GM19372 (cell line): ENCODE measurements at regions not wholly inside any gene's neighbourhood (a gene's known extent, or its start where the extent isn't known, plus 50 kb on each side); places are given as distances from the start of the nearest gene placed in this dataset.
"Not testable (repeated sequence)": the region's sequence is repeated elsewhere in the genome, so short reads cannot be mapped to it uniquely, and the experiment has no call there.

Source experiments
- ATAC-seq: cut with Tn5 transposase; IDR thresholded peaks from one replicate; pipeline ENCODE4 v1.9.1; 2021; ENCODE audit warnings: mild to moderate bottlenecking, low read depth, moderate library complexity; ENCODE audit not compliant: unreplicated experiment

DNA sequence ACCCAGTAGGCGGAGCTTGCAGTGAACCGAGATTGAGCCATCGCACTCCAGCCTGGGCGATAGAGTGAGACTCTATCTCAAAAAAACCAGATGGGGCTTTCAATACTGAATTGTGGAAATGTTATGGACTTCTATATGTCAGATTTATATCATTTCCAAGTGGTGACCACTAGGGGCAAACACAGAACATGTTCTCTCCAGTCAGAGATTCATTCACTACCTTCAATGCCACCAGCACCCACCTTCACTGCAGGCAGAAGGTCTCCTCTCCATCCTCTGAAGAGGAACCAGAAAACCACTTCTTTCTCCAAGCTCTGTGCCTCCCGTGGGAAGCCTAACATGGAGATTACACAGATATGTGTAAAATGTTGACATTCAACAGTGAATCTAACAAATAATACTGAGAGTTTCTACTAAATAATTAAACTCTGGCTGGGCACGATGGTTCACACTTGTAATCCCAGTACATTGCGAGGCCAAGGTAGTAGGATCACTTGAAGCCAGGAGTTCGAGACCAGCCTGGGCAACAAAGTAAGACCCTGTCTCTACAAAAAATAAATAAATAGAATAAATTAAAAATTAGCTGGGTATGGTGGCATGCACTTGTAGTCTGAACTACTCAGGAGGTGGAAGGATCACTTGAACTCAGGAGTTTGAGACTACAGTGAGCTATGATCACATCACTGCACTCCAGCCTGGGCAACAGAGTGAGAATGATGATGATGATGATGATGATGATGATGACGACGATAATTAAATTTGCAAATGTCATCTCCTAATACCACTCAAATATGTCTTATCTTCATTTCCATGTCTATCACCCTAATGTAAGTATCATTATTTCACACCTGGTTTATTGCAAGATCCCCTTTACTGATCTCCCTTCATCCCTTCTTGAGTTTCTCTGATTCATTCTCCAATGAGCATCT, 151.1 kb downstream of the ZNF281 start:
- ATAC-seq, result peak; percentile 59

DNA sequence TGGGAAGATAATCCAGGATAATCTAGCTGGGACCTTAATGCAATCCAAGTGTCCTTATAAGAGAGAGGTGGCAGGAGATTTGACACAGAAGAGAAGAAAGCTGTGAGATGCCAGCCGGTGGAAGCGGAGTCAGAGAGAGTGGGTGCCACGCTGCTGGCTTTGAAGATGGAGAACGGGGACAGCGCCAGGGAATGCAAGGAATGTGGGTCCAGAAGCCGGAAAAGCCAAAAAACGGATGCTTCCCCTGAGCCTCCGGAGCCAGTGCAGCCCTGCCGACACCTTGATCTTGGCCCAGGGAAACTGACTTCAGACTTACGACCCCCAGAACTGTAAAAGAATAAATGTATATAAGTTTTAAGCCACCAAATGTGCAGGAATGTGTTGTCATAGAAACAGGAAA, 152.6 kb downstream of the ZNF281 start:
- ATAC-seq, result no peak

DNA sequence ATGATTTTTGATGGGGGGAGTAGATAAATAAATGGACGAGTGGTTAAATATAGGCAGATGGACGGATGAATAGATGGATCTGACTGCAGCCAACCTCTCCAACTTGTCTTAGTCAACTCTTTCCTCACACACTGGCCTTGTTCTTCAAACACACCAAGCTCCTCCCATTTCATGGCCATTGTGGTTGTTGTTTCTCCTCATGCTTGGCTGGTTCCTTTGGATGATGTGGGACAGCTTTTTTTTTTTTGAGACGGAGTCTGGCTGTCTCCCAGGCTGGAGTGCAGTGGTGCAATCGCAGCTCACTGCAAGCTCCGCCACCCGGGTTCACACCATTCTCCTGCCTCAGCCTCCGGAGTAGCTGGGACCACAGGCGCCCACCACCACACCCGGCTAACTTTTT, 155.2 kb downstream of the ZNF281 start:
- ATAC-seq, result not testable (repeated sequence)

DNA sequence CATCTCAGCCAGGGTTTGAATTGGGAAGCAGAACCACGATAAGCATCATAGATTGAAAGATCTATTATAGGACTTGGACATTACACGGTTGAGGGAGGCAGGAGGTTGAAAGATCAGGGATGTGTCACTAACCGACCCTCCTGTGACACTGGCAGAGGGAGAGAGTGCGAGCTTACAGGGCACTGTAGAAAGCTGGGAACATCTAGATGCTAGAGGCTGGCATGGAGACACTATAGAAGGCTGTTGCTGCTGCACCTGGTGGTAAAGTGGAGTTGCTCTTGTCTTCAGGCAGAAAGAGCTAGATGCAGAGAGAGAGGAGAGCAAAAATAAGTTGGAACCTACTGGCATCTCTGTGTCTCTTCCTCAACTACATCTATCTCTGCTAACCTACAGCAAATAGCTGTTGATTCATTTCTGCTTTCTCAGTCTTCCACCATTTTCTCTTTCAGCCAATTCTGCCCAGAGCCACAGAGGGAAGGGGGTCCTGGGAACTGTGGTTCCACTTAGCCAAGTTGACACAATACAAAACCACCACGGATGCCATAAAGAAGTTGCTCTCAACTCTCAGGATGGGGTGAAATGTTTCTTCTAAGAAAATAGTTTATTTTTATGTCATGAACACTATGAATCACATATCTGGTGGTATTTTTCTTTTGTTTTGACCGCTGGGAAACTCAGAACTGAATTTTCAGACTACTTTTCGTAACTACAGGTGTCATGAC, 155.9 kb downstream of the ZNF281 start:
- ATAC-seq, result no peak

DNA sequence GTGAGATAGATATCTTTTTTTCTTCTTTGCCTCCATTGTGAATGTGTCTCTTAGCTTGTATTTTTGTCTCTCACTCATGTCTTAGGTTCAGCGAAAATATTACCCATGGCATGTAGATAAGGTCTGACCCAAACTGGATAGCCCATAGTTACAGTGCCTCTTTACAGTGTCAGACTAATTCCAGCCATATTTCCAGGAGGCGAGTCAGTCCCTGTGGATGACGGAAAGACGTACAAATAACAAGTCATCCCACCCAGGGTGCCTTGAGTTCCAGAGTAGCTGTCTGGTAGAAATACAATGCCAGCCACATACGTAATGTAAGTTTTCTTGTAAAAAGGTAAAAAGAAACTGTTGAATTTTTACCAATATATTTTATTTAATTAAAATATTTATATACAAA, 157.3 kb downstream of the ZNF281 start:
- ATAC-seq, result no peak

DNA sequence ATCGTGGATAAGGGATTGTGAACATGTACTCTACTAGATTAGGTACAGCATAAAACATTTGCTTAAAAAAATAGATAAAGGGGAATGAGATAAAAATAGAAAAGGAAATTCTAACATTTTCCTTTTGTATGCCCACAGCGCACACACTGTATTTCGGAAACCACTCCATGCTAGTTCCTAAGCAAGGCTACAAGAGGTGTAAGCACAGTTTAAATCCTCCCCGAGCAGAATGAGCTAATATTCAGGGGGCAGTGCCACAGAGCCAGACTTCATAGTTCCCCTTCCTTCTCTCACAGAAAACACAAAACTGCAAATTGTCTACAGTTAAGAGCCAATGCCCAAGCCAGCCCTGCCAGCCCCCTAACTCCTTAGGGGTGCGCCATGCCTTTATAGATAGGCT, 159.4 kb downstream of the ZNF281 start:
- ATAC-seq, result no peak

DNA sequence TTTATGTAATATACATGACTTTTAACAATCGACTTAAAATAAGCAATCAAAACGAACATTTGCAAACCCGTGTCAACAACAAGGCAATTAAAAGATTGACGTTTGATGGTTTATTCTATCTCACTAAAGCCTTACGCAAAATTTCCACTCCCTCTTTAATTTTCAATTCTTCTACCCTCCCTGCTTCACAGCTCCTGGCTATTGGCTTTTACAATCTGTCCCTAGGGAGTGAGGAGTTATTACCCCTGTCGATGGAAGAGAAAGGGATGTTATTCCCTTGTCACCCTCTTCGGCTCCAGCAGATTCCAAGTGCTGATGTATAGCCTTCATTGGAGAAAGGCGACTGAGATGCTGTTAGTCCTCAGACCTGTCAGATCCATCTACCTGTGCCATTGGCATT, 161.3 kb downstream of the ZNF281 start:
- ATAC-seq, result no peak

DNA sequence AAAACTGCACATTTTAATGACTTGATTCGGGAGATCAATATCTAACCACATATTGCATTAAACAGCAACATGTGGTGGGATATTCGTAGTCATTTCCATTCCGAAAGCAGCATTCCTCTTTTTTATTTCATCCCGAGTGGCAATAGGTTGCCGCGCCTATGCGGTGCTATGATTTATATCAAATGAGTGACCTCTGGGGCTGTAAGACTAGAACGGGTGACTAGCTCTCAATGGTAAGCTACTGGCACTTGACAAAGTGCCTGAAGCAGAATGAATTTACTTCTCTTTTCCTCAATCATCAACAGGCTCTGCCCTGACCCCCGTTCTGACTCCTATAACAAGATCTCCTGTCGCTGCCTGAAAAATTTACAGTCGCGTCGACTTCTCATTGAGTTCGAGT, 162.3 kb downstream of the ZNF281 start:
- no peak for ATAC-seq

DNA sequence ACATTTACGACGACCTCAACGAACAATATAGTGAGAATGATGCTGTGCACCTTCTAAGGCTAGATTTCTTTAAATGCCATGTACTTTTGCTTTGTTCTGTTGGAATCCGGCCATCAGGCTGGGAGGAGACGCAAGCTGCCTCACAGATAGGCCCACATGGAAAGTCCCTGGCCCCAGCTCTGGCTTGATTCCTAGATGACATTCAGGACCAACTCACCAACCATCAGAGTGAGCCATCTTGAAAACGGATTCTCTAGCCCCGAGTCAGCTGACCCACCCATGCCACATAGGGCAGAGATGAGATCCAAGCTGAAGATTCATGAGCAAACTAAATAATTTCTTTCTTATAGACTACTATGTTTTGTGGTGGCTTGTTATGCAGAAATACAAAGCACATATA, 164.4 kb downstream of the ZNF281 start:
- ATAC-seq, result no peak

DNA sequence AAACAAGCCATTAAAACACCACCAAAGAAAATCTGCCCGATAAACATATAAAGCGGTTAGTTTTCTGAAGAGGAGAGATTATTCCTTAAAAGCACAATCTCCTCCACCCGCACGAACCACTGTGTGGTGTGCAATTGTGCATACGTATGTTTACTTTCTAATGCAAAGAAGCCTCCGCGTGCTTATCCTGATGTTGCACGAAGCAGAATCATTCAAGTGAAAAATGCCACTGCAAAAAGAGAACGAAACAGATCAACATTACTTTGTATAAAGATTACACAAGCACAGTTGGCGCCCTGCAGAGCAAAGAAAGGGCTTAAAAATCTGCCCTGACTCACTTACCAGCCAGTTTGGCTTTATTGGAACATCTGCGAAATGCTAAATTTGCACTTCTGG, 166.8 kb downstream of the ZNF281 start:
- ATAC-seq, result no peak

DNA sequence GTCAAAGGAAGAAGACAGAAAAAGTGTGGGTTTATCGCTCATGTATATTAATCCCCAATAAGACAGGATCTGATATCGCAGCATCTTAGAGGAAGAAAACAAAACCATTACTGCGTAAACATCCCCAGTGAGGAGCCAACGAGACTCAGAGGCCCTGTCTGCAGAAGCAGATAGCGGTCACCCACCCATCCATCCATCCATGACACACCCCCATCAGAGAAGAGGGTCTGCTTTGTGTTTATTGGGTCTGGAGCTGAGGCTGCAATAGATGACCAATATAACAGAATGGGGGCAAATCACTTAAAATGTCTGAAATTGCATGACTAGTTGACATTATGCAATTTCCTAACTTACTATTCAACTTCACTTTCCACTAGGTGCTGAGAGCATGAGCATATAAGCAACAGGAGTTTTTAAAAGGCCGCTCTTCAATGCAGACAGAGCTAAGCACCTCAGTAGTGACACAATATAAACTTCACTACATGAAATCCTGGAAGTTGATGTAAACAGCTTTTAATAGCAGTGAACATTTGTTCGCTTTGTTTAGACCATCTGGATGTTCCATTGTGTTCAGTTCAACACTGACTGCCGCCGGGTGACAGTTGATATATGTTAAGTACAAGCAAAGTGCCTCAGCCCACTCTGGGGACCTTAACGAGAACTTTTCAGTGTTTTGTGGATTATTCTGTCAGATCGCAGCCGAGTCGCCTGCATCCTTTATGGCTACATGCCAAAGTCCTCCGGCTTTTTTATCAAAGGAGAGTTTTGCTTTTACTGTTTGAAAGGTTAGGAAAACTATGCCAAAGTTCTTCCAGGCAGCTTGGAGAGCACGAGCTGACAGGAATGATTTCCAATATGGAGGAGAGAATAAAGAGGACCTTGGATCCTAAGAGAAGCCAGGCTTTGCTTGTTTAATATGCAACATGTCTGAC, 167.5 kb downstream of the ZNF281 start:
- no peak for ATAC-seq

DNA sequence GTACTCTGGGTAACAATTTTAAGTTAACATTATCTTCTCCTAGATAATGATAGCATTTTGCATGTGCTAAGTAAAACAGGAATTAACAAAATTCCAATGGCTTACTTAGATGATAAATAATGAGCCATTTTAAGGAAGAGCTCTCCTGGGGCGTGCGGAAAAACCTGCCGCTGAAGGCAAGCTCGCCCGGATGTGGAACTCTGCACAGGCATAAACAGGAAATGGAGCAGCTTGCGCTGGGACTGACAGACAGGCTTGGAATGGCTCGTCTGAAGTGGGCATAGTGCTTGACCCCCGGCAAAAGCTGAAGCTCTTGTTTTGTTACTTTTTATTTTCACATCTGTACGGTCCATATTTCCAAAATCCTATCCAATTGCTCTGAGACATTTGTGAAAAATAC, 169.2 kb downstream of the ZNF281 start:
- ATAC-seq, result no peak

DNA sequence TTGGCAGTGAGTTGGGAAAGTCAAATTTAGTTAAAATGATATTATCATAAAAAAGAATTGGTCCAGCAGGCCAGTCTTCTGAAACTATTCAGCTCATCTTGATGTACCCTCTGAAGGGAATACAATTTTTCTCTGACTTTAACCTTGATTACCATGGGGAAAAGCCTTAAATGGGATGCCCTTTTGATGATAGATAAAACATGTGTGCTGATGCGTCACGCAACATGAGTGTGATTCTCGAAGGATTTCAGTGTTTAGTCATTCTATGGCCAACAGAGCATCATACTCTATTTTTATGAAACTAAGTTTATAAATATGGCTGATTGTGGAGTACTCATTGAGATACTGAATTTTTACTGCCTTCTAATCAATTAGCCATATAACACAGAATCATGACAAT, 171.5 kb downstream of the ZNF281 start:
- no peak for ATAC-seq

DNA sequence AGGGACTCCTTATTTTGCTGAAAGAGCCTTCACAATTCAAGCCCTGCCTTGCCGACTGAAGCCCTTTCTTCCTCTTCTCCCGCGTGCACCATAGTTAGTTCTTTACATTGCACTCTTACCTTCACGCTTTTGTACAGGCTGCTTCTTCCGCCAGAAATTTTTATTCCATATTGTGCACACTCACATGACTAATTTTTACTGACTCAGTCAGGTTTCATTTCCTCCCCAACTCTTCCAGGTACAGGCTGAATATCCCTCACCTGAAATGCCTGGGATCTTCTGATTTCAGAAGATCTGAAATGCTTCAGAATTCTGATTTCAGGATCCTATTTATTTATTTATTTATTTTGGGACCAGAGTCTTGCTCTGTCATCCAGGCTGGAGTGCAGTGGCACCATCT, 172.8 kb downstream of the ZNF281 start:
- no peak for ATAC-seq

DNA sequence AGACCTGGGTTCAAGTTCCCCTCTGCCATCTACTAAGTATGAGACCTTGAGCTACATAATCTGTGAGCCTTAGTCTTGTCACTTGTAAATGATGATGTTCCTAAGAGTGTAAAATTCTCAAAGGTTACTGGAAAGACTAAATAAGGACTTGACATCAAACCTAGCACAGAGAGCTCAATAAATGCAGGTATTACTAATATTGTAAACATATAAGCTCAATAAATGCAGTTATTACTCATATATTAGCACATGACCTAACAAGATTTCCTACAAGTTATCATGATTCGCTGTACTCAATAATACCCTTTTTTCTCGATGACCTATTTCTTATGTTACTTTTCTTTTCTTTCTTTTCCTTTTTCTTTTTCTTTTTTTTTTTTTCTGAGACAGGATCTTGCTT, 174.9 kb downstream of the ZNF281 start:
- no peak for ATAC-seq

DNA sequence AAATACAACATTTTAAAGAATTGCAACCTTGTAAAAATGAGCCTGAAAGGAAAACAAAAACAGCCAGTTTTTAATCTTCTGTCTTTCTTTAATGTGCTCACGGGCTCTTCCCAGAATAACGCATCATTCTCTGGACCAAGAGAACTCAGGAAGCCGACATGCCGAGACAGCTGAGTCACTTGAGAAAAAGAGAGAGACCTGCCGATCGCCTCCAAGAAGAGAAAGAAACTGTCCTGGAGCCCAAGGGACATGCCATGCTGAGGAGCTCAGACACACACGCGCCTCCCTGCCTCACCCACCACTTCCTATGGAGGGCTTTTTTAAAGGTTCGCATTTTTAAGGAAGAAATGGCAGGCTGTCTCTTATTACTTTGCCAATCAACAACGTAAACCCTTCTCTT, 176.4 kb downstream of the ZNF281 start:
- ATAC-seq, result no peak

DNA sequence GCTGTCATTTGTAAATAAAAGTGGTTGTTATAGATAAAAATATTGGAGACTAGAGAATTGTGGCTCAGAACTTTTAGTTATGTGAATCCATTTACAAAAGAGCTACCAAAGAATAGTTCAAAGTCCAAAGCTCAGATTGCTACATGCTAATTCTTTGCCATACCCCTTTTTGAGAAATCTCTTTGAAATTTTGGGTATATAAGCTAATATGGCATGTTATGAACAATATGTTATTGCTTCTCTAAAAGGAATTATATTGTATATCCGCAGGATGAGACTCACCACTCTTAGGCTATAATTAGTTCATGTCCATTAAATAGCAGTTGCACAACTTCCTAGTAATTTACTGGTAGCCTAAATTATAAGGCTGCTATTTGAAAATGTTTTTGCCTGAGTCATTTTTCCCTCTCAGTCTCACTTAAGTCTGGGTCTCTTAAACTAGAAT, 178.0 kb downstream of the ZNF281 start:
- no peak for ATAC-seq

DNA sequence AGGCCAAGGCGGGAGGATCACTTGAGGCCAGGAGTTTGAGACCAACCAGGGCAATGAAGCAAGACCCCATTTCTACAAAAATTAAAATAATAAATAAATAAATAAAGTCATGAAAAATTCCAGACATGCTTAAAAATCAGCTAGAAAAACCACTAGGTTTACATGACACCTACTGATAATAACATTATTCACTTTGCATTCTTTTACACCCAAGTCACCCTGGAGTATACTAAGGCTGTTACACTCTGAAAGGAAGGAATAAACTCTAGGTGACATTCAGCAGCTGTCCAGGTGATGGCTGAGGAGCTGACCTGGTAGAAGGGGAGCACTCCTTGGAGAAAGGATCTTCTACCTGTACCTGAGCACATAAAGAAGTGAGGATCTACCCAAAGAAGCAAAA, 179.2 kb downstream of the ZNF281 start:
- no peak for ATAC-seq

DNA sequence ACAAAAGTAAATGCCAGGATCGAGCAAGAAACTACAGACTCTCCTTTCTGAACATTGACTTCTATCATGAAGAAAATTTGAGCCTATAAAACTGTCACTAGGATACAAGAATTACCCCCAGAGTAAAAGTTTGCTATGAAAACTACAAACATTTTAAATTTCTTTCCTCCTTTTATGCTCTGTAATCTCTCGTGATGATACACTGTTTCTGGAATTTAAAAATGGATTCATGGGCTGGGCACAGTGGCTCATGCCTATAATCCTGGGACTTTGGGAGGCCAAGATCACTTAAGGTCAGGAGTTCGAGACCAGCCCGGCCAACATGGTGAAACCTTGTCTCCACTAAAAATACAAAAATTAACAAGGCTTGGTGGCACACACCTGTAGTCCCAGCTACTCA, 181.3 kb downstream of the ZNF281 start:
- no peak for ATAC-seq

DNA sequence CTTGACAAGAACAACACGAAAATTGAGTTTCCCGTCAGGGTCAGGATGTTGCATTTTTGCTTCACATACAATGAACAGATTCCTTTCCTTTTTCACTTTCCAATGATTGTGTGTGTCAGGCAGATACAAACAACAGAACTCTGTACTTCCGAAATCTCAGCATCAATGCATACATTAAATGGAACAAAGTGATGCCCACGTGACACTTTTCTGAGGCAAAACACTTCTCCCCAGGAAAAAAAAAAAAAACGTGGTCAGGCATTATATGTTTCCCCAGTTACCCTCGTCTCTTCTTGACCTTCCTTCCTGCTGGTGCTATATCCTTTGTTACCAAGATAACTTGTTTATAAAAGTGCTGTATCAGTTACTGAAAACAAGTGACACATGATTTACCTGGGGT, 181.8 kb downstream of the ZNF281 start:
- no peak for ATAC-seq
